Mesenchymal stem cell (in vitro differentiated cells and primary cell): ENCODE measurements at regions not wholly inside any gene's neighbourhood (a gene's known extent, or its start where the extent isn't known, plus 50 kb on each side); places are given as distances from the start of the nearest gene placed in this dataset.
A peak's percentile ranks its signal among the peaks of the same experiment; 100 is the strongest.

Experiments
- DNase-seq: peaks from one replicate; pipeline ENCODE4 v3.0.0-alpha.2; 2013
- H2AFZ ChIP-seq: one replicate; pipeline ENCODE4 v1.6.1; 2013; ENCODE audit warnings: low read depth, mild to moderate bottlenecking, control low read depth, inconsistent platforms, low read length, moderate library complexity
- H2AK5ac ChIP-seq: 2 replicates; pipeline ENCODE4 v1.6.1; 2013; ENCODE audit warnings: low read length, moderate library complexity, mild to moderate bottlenecking, inconsistent platforms; ENCODE audit not compliant: severe bottlenecking
- H2BK120ac ChIP-seq: one replicate; pipeline ENCODE4 v1.6.1; 2013; ENCODE audit warnings: low read depth, mild to moderate bottlenecking, inconsistent platforms, low read length, moderate library complexity
- H2BK12ac ChIP-seq, 2 experiments: one replicate each; pipeline ENCODE4 v1.6.1; 2013; ENCODE audit warnings: inconsistent platforms in 2 of 2, low read length in 2 of 2, mild to moderate bottlenecking in 2 of 2, moderate library complexity in 2 of 2, control low read depth in 1 of 2
- H2BK15ac ChIP-seq: one replicate; pipeline ENCODE4 v1.6.1; 2013; ENCODE audit warnings: mild to moderate bottlenecking, low read depth, inconsistent platforms; ENCODE audit not compliant: poor library complexity, severe bottlenecking
- H2BK5ac ChIP-seq: 2 replicates; pipeline ENCODE4 v1.6.1; 2013; ENCODE audit warnings: low read depth, mild to moderate bottlenecking, low read length, control low read depth, inconsistent platforms; ENCODE audit not compliant: poor library complexity, severe bottlenecking
- H3K14ac ChIP-seq, 2 experiments: one replicate each; pipeline ENCODE4 v1.6.1; 2013; ENCODE audit warnings: inconsistent platforms in 2 of 2, low read length in 2 of 2, control low read depth in 1 of 2, mild to moderate bottlenecking in 1 of 2, moderate library complexity in 1 of 2
- H3K18ac ChIP-seq, 2 experiments: one replicate each; pipeline ENCODE4 v1.6.1; 2013; ENCODE audit warnings: inconsistent platforms in 2 of 2, low read length in 2 of 2, control low read depth in 1 of 2, low read depth in 1 of 2, mild to moderate bottlenecking in 1 of 2
- H3K23ac ChIP-seq, 2 experiments: one replicate each; pipeline ENCODE4 v1.6.1; 2013; ENCODE audit warnings: inconsistent platforms in 2 of 2, low read length in 2 of 2, mild to moderate bottlenecking in 2 of 2, moderate library complexity in 2 of 2, control low read depth in 1 of 2
- H3K27ac ChIP-seq: 2 replicates; pipeline ENCODE4 v1.5.1; 2013; ENCODE audit warnings: mild to moderate bottlenecking, moderate library complexity, low read length, control low read depth, inconsistent platforms; ENCODE audit not compliant: poor library complexity, severe bottlenecking
- H3K27me3 ChIP-seq, 2 experiments: 2 replicates each; pipeline versions ENCODE4 v1.6.1 to v1.7.0; 2013; ENCODE audit warnings: low read length in 2 of 2, mild to moderate bottlenecking in 2 of 2, moderate library complexity in 2 of 2, control low read depth in 1 of 2, inconsistent platforms in 1 of 2; ENCODE audit not compliant: control insufficient read depth in 1 of 2, insufficient read depth in 1 of 2
- H3K36me3 ChIP-seq, 2 experiments: 2 replicates each; pipeline versions ENCODE4 v1.6.1 to v1.7.0; 2013; ENCODE audit warnings: low read length in 2 of 2, control low read depth in 1 of 2, inconsistent platforms in 1 of 2, low read depth in 1 of 2, mild to moderate bottlenecking in 1 of 2; ENCODE audit not compliant: insufficient read depth in 2 of 2, control insufficient read depth in 1 of 2
- H3K4ac ChIP-seq, 2 experiments: one replicate each; pipeline ENCODE4 v1.6.1; 2013; ENCODE audit warnings: inconsistent platforms in 2 of 2, low read length in 2 of 2, mild to moderate bottlenecking in 2 of 2, moderate library complexity in 2 of 2, control low read depth in 1 of 2, low read depth in 1 of 2
- H3K4me1 ChIP-seq: 2 replicates; pipeline ENCODE4 v1.6.1; 2013; ENCODE audit warnings: low read depth, low read length, control low read depth; ENCODE audit not compliant: control insufficient read depth, insufficient read depth
- H3K4me2 ChIP-seq: 2 replicates; pipeline ENCODE4 v1.6.1; 2013; ENCODE audit warnings: low read length, mild to moderate bottlenecking, inconsistent platforms; ENCODE audit not compliant: poor library complexity, severe bottlenecking
- H3K4me3 ChIP-seq, 2 experiments: 2 replicates each; pipeline versions ENCODE4 v1.5.1 to v1.7.0; 2013; ENCODE audit warnings: low read length in 2 of 2, mild to moderate bottlenecking in 2 of 2, control low read depth in 1 of 2, low read depth in 1 of 2; ENCODE audit not compliant: insufficient read depth in 1 of 2
- H3K79me1 ChIP-seq: replicated peaks from 2 replicates; pipeline ENCODE4 v1.6.1; 2013; ENCODE audit warnings: mild to moderate bottlenecking, control low read depth, low read length, inconsistent platforms; ENCODE audit not compliant: poor library complexity, severe bottlenecking
- H3K9ac ChIP-seq: 2 replicates; pipeline ENCODE4 v1.7.0; 2013; ENCODE audit warnings: mild to moderate bottlenecking, low read length, moderate library complexity
- H3K9me3 ChIP-seq: 2 replicates; pipeline ENCODE4 v1.7.0; 2013; ENCODE audit warnings: mild to moderate bottlenecking, low read length; ENCODE audit not compliant: control insufficient read depth
- H4K8ac ChIP-seq: one replicate; pipeline ENCODE4 v1.6.1; 2013; ENCODE audit warnings: inconsistent platforms, mild to moderate bottlenecking, low read length, moderate library complexity
- H4K91ac ChIP-seq: one replicate; pipeline ENCODE4 v1.6.1; 2013; ENCODE audit warnings: mild to moderate bottlenecking, low read length, inconsistent platforms
- WGBS: methylation state at CpG from one replicate; pipeline ENCODE4 v1.1.7; 2013; ENCODE audit warnings: mixed read lengths; 5-methylcytosine and 5-hydroxymethylcytosine counted together

GRCh38 chr2:211026109-211026508, 469.7 kb downstream of the CPS1 start:
- Histone ChIP-seq H3K79me1 (no peaks in the 10 kb centered on the region), H3K4me1 (no peaks in the 10 kb centered on the region), H2AFZ (no peak overlapping the region), H3K23ac (no peak overlapping the region), H3K18ac (no peak overlapping the region), H2AK5ac (no peak overlapping the region), H3K9ac (no peak overlapping the region), H3K14ac (no peak overlapping the region), H3K9me3 (peaks cover 29% of the 10 kb centered on the region), H4K91ac (no peak overlapping the region), H3K4me2 (no peak overlapping the region), H3K4me3 (no peak overlapping the region), H3K36me3 (no peaks in the 10 kb centered on the region), H2BK12ac (no peak overlapping the region), H3K27ac (no peak overlapping the region), H3K27me3 (no peaks in the 10 kb centered on the region), H2BK120ac (no peak overlapping the region), H4K8ac (no peak overlapping the region), H2BK15ac (no peak overlapping the region), H2BK5ac (no peak overlapping the region), H3K4ac (no peak overlapping the region)
- 51% methylated on average over 2 of the region's 2 CpGs for WGBS
- no peak for DNase-seq

- no peaks in the 10 kb centered on the region for H3K36me3 ChIP-seq
- no peak overlapping the region for H2BK15ac ChIP-seq
- no peak overlapping the region for H3K27ac ChIP-seq
- H3K14ac ChIP-seq, result no peak overlapping the region
- no peak overlapping the region for H4K8ac ChIP-seq
- no peak for DNase-seq
- H3K27me3 ChIP-seq, result no peaks in the 10 kb centered on the region
- H3K9ac ChIP-seq, result no peak overlapping the region
- H2BK120ac ChIP-seq, result no peak overlapping the region
- no peak overlapping the region for H2AFZ ChIP-seq
- no peak overlapping the region for H3K4me3 ChIP-seq
- peaks cover 23% of the 10 kb centered on the region for H3K9me3 ChIP-seq
- no peak overlapping the region for H2BK12ac ChIP-seq
- no peak overlapping the region for H2BK5ac ChIP-seq
- H3K4me1 ChIP-seq, result no peaks in the 10 kb centered on the region
- H4K91ac ChIP-seq, result no peak overlapping the region
- no peak overlapping the region for H3K4me2 ChIP-seq
- H3K4ac ChIP-seq, result no peak overlapping the region
- no peaks in the 10 kb centered on the region for H3K79me1 ChIP-seq
- no peak overlapping the region for H3K23ac ChIP-seq
- H3K18ac ChIP-seq, result no peak overlapping the region
- H2AK5ac ChIP-seq, result no peak overlapping the region
These were observed 471.6 kb downstream of the CPS1 start for GRCh38 chr2:211027976-211028375.

- Histone ChIP-seq H3K4ac (no peak overlapping the region), H3K4me1 (no peaks in the 10 kb centered on the region), H2AFZ (no peak overlapping the region), H3K27ac (no peak overlapping the region), H2BK5ac (no peak overlapping the region), H2BK120ac (no peak overlapping the region), H3K9ac (no peak overlapping the region), H3K4me2 (no peak overlapping the region), H3K9me3 (no peaks in the 10 kb centered on the region), H2AK5ac (no peak overlapping the region), H3K79me1 (no peaks in the 10 kb centered on the region), H4K8ac (no peak overlapping the region), H3K23ac (no peak overlapping the region), H3K4me3 (no peak overlapping the region), H3K18ac (no peak overlapping the region), H3K14ac (no peak overlapping the region), H3K36me3 (no peaks in the 10 kb centered on the region), H4K91ac (no peak overlapping the region), H2BK12ac (no peak overlapping the region), H2BK15ac (no peak overlapping the region), H3K27me3 (no peaks in the 10 kb centered on the region)
- DNase-seq, result peak; percentile 26
- WGBS, result 84% methylated on average over 2 of the region's 2 CpGs
These were observed 477.4 kb downstream of the CPS1 start for GRCh38 chr2:211033765-211034164.

GRCh38 chr2:211035548-211036185, 479.3 kb downstream of the CPS1 start:
- Histone ChIP-seq H3K18ac (no peak overlapping the region), H3K9me3 (no peaks in the 10 kb centered on the region), H2AK5ac (no peak overlapping the region), H4K8ac (no peak overlapping the region), H2BK15ac (no peak overlapping the region), H3K23ac (no peak overlapping the region), H2BK5ac (no peak overlapping the region), H3K79me1 (no peaks in the 10 kb centered on the region), H3K9ac (no peak overlapping the region), H3K4ac (no peak overlapping the region), H3K27ac (no peak overlapping the region), H2BK12ac (no peak overlapping the region), H3K36me3 (no peaks in the 10 kb centered on the region), H3K4me3 (no peak overlapping the region), H3K14ac (no peak overlapping the region), H3K27me3 (no peaks in the 10 kb centered on the region), H3K4me2 (no peak overlapping the region), H2BK120ac (no peak overlapping the region), H3K4me1 (no peaks in the 10 kb centered on the region), H4K91ac (no peak overlapping the region), H2AFZ (no peak overlapping the region)
- 65% methylated on average over 3 of the region's 4 CpGs for WGBS
- DNase-seq, result peak; percentile 46
